GM11168 (cell line): ENCODE measurements at regions not wholly inside any gene's neighbourhood (a gene's known extent, or its start where the extent isn't known, plus 50 kb on each side); places are given as distances from the start of the nearest gene placed in this dataset.

ENCODE experiments used
- in situ Hi-C: fragments of 300-500 bp; cut with MboI; formaldehyde crosslinking; loops from one replicate; pipeline ENCODE4 v1.12.0; 2022; ENCODE audit warnings: low sequenced_read_pairs; ENCODE audit not compliant: unreplicated experiment

DNA sequence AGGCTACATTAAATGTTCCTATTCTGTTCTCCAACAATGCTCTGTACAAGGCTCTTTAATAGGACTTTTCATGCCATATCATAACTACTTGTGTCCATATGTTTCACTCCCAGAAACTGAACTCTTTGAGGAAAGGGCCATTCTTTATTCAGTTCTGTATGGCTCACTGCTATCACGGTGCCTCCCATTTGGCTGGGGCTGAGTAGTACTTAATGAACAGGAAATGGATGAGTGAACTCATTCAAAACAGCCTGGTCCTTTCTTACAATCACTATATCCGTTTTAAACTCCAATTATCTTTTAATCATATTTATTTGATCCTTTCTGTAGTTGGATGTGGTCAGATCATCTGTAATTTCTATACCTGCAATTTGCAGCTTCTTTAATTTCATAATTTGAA is 410.6 kb downstream of the TBC1D4 start:
- in situ Hi-C loops = no loop called here

DNA sequence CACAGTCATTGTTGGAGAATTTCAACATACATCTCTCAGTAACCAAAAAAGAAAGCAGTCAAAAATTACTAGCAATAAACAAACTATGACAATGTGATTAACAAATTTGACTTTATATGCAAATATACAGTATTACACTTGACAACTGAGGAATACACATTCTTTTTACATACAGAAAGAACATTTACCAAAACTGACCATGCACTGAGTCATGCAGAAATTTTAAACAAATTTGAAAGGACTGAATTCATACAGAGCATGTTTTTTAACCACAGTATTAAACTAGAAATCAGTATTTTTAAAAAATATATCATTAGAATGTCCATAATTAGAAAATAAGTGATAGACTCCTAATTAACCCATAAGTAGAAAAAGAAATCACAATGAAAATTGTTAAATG is 420.1 kb downstream of the TBC1D4 start:
- in situ Hi-C loops = no loop called here

DNA sequence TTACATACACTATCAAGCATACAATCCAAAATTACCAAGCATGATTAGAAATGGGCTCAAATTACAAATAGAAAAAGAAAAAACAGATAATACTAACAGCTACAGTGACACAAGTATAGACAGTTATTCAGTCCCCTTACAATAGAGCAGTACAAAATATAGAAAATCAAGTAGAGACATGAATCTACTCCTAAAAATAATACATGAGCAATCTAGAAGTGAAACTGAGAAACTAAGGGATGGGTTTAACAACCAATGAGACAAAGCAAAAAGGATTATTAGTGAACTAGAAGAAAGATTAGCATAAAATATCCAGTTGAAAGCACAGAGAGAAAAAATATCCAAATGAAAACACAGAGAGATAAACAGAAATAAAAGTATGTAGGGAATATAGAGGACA is 426.7 kb downstream of the TBC1D4 start:
- in situ Hi-C loops = no loop called here

DNA sequence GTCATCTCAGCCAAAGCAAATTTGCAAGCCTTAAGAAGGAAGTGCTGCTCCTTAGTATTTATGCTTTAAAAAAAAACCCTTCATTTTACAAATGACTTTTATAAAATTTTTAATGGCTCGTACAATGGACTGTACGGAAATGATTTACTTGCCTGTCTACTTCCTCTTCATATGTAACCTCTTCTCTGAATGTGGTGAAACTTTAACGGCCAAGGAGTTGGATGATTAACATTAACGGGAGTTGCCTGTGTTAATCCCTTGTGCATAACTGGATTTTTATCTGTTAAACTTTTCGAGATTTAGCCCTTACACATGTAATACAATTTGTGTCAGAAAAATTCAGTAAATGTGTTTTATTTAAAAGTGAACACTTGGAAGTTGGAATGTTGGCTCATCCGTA is 429.4 kb downstream of the TBC1D4 start:
- in situ Hi-C loops = no loop called here

DNA sequence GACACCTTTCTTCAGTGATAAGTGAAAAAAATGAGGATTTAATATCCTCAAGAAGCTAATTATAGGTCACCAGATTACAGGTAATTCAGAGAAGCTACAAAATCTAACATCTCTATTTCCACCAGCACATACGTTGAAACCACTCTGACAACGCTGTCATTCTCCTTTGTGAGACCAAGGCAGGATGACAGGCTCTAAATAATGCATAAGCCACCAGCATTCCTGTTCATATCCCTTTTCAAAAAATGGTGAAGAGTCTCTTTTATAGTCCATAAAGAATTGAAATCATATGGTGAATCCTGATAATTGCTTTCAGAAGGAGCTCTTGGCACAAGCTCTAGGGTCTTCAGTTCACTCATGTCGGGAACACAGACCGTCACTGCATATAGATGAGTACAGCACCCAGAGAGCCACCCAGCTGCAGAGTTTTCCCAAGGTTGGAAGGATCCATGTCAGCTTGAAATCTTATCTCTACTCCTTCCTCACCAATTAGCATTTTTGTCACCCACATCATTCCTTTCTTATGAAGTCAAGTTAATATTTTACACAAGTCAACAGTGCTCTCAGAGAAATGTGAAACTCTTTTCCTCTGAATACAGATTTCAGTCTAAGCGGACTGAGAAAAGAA is 431.4 kb downstream of the TBC1D4 start:
- in situ Hi-C loops = no loop called here

DNA sequence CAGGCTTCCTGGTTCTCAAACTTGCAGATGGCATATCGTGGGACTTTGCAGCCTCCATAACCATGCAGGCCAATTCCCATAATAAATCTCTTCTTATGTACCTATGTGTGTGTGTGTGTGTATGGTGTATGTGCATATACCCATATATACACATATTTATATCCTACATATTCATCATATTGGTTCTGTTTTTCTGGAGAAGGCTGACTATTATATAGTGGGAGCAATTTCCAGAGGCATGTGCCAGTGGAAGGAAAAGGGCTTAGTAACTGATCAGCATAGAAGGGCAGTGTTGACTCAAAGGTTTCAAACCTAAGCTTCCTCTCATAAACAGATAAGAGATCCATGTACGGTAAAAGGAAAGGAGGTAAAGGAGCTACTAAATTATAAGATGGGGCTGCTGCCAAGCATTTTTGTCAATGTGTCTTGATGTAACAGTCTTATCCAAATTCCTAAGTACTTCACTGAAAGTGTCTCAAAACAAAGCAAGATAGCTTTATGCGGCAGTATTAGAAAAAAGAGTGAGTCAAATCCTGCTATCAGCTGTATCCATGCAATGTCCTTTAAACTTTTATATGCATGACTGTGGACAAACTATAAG is 432.1 kb downstream of the TBC1D4 start:
- in situ Hi-C loops = no loop called here

DNA sequence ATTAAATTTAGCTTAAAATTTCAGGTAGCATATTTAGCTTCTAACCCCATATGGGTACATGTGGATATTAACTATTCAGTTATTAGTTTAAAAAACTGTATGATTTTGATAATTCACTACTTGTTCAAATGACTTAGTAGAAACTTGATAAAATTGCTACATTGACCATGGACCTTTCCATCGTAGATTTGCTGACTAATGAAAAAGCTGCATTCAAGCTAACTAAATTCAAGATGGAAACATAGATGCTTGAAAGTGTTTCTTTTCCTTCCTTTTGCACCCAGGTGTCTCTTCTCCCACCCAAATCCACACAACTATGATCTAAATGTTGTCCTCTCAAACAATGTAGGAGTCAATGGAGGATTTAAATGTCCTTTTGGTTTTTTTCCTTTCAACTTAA is 439.2 kb downstream of the TBC1D4 start:
- in situ Hi-C loops = no loop called here

DNA sequence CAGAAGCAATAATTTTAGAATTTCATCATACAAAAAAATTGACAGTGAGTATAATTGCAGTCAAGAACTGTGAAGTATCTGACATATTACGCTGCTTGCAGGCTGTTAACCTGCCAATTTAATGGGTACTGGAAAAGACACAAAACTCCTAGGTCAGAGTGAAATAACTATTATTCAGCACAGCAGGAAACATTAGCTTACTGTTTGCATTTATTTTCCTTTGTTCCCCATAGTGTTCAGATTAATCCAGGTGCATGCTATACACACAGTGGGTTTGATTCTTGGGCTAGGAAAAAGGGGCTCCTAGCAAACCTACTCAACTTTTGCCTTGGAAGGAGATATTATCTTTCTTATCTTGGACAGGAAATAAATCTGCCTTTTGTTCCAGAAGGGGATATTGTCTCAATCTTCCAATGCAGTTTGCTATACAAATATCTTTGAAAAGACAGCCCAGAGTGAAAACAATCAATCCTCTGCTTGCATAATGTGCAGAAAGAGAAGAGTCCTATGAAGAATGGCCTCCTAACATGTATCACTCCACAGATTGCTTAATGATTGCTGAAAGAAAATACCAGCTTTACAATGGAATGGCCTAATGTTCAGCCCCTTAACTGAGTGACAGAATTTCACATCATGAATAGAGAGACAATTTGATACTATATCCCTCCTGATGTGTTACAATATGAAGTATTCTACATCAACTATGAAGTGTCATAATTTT is 443.4 kb downstream of the TBC1D4 start:
- in situ Hi-C loops = no loop called here

DNA sequence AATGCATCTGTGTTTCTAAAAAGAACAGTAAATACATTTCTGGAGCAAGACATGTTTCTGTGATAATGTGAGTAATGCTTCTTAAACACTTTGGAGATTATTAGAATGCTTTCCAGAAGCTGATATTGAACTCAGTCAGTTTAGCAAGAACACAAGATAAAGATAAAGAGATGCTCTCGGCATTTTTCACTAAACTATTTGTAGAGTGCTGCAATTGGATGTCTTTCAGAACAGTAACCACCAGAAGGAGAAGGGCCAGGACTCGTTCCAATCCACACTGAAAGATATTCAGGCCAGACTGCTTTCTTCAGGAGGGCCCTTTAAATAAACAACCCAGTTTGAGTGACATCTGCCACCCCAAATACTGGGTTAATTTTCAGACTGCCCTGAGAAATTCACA is 456.0 kb downstream of the TBC1D4 start:
- in situ Hi-C loops = no loop called here

DNA sequence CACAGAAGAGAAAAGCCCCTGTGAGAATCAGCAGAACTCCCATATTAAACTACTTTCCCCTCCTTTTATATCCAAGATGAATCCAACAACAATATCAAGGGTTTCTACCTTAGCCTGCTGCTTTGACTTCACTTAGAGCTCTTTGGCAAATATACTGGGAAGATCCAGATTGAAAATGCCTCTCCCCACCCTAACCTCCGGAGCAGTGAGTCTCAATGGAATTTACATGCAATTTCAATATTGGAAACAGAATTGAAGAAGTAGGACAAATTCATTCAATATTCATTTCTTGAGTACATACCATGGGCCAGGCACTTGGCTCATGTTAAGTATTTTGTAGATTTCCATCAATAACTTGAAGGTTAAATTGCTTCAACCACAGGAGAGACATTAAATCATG is 457.4 kb downstream of the TBC1D4 start:
- in situ Hi-C loops = no loop called here

DNA sequence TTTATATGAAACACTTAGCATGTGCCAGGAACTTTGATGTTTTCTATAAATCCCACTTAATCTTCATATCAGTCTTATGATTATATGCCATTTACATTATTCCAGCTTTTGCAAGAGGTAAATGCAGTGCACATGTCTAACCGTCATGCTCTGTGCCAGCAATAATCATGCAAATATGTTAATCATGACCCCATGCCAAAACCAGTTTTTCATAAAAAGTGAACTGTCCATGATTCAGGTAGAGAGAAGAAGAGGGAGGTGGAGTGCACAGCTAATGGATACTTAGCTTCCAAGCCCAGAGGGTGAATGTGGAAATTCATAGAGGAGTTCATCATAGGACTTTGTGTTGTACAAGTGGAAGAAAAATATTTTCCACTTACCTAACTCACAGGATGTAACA is 458.4 kb downstream of the TBC1D4 start:
- in situ Hi-C loops = no loop called here

DNA sequence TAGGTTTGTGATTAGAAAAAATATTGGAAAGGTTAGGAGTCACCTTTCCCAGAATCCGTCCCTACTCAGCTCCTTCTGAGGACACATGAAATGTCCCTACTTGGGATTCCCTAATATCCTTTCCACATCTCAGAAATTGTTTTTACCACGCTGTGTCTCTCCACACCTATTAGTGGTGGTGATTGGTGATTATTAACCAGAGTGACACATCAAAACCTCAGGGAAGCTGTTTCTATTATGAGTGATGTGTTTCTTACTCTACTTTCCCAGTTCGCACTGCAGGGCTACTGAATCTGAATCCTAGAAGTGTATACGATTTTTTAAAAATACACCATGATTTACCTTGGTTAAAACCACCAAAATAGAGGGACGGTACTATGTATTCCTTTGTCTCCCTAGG is 460.8 kb downstream of the TBC1D4 start:
- in situ Hi-C loops = no loop called here

DNA sequence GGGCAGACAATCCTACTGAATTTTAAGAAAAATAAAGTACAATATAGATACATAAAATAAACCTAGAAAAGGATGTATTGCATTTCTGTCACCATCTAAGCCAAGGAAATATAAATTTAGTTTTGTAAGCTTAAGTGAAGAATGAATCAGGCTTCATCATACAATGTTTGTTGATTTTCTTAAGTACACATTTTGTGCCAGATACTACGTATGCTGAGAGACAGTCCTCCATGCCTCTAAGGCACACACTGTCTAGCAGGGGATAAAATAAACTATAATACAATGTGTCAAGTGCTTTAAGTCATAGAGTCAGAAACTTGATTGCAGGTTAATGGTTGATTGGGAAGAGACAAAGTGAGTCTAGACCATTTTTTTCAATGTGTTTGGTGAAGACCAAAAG is 465.7 kb downstream of the TBC1D4 start:
- in situ Hi-C loops = no loop called here

DNA sequence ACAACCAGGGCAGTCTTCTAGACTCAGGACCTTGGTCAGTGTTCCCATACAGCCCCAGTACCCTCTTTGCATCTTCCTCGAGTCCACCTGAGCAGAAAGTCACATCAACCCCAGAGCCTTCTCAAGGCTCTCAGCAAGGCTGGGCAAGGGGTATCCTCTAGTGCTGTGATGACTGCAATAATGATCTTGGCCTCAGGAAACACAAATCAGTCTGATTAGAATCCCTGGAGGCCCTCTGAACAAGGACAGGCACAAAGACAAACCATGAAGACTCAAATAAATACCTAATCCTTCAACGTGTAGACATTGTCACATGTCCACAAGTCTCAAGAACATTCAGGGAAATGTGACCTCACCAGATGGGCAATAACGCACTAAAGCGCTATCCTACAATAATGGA is 468.2 kb downstream of the TBC1D4 start:
- in situ Hi-C loops = no loop called here

DNA sequence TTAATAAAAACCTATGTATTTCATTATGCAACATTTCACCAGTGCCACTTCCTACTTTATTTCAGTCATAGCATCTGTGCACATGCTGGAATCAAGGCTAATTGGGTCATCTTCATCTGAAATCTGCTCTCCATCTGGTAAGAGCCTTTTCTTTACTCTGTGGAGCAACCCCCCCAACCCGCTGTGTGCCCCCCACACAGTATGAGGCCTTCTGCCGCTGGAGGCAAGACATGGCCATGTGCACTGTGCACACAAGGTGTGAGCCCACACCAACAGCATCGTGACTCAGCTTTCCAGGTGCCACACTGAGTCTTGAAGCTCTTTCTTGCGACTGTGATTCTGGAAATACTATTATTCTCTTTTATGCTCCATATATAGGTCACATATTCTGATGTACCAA is 471.0 kb downstream of the TBC1D4 start:
- in situ Hi-C loops = no loop called here

DNA sequence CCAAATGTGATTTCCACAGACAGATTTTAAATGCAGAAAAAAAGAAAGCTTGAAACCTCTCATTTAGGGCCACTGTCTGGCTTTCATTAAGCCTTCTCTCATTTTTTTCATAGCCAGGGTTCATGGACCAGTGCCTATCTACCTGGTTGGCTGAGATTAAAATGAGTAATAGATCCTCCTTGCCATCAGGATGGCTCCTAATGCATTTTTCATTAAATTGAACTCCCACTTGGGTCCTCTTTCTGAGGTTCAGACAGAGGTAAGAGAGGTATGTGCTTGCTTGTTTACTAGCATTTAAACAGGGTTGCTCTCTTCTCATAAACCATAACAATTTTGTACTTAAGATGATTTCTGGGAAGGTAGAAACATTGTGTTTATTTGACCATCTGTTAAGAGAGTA is 473.0 kb downstream of the TBC1D4 start:
- in situ Hi-C loops = no loop called here

DNA sequence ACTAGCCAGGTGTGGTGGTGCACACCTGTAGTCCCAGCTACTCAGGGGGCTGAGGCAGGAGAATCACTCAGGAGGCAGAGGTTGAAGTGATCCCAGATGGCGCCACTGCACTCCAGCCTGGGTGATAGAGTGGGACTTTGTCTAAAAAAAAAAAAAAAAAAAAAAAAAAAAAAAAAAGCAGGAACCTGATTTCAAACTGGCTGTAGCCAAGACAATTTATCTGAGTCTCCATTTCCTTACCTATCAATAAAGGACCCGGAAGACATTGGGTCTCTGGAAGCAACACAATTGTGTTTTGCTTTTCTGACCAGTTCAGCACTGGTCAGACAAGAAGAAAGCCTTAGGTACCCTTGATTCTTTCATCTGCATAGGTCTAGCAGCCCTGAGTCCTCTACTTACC is 491.0 kb downstream of the TBC1D4 start:
- in situ Hi-C loops = no loop called here

DNA sequence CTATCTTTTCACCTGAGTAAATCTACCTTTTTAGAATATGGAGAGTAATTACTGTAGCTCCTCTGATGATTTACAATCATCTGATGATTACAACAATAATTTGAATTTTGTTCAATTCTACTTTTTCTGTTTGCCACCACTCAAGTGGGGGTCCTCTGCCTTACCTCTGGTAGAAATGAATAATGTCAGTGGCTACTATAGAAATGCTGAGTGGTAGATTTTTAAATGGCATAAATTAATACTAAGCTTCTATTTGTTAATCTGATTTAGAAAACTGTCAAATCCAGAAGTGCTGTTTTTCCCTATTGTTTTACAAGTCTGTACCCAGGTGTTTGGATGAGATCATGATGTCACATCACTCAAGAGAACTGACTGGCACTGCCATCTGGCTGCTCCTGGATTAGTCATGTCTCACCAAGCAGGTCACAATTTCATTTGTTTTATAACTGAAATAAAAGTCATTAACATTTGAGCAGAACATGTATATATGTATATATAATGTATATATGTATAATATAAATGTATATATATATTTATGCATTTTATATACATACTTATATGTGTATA is 494.8 kb downstream of the TBC1D4 start:
- in situ Hi-C loops = no loop called here

DNA sequence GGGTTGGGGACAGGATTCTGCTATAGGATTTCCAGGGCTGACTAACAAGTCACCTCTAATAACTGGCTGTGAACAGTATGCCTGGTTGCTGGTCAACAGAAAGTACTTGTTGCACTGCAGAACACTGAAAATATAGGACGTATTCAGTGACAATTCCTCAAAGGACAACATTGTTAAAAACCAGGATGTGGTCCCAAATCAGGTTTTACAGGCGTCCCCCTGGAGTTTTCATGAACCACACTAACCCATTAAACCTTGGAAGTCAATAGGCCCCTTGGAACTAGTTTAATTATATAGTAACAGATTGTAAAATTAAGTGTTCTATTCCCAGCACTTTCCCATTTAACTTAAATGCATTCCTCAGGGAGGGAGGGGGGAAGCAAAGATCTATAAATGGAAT is 495.4 kb downstream of the TBC1D4 start:
- in situ Hi-C loops = no loop called here

DNA sequence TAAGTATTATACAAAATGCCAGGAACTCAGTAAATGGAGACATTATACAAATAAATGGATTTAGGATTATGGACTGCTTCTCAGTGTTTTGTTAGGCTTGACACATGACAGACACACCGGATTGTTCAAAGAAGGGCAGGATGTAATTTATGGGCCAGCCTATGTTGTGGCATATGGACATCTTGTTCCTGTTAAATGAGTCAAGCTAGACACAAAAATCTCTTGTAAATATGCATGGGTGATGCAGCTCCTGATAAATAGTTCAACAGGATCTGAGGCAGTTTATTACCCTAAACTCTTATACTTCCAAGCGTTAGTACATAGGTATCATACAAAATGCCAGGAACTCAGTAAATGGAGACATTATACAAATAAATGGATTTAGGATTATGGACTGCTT is 502.3 kb downstream of the TBC1D4 start:
- in situ Hi-C loops = no loop called here

DNA sequence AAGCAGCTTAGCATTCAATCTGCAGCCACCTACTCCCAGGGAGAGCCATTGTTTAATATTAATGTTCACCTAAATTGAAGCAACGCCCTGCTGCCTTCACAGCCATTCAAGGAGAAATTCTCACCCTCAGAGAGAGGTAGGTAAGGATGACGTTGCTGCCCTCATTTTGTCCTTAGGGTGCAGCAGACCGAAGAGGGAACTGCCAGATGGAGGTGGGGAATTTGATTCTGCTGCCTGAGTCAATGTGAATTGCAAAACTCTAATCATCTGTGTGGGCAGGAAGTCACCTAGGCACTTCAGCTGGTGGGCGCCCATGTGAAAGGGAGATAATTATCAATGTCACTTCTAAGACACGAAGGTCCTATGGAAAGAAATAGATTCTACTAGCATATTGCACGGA is 503.4 kb downstream of the TBC1D4 start:
- in situ Hi-C loops = no loop called here

DNA sequence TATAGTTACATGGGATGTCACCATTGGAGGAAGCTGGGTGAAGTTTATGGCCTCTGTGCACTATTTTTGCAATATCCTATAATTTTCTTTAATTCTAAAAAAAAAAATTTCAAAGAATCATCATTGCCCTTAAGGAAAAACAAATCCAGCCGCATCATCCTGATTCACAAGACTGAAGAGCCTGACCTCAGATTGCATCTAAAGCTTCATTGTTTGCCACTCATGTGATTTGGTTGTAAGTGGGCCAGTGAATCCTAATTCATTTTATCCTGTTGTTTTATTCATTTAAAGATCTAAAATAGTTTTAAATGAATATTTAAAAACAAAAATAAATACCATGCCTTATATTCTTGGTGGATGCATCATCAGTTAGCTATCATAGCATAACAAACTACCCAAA is 504.5 kb downstream of the TBC1D4 start:
- in situ Hi-C loops = no loop called here
